ENCODE measurements at regions not wholly inside any gene's neighbourhood (a gene's known extent, or its start where the extent isn't known, plus 50 kb on each side); places are given as distances from the start of the nearest gene placed in this dataset.

DNA sequence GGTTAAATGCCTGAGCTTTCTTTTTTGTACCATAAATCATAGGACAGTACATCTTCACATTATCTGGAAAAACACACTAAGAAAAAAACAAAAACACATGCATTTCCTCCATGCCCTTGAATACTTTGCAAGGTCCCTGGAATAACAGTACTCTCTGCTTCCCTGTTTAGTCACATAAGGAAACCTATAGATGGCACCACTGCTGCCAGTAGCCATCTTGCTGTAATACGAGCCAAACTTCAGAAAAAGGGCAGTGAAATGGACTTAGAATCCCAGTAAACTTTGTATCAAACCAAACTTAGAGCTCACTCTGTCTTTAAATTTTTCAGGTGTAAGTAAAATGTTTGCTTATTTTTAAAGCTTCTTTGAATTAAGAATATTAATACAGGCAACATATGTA lies 435.5 kb downstream of the KCNJ2 start:
- H3K27me3 ChIP-seq (ENCODE audit: insufficient read depth, low read length): no peaks in the 10 kb centered on the region
- H3K9me2 ChIP-seq (ENCODE audit: low read depth, low read length): no peaks in the 10 kb centered on the region
- H3K9me3 ChIP-seq (ENCODE audit: low read length): no peaks in the 10 kb centered on the region
- no peak overlapping the region for H2AFZ ChIP-seq (ENCODE audit: low read length)
- no peaks in the 10 kb centered on the region for H3K36me3 ChIP-seq (ENCODE audit: insufficient read depth, low read length)
- H3K79me2 ChIP-seq (ENCODE audit: insufficient read depth, low read length): no peaks in the 10 kb centered on the region
- H3K4me1 ChIP-seq (ENCODE audit: insufficient read depth, low read length, severe bottlenecking): no peaks in the 10 kb centered on the region
- H4K20me1 ChIP-seq (ENCODE audit: insufficient read depth, low read length): no peaks in the 10 kb centered on the region; the same call in 1 of the 2 replicates
- H3K27ac ChIP-seq (ENCODE audit: low read depth, low read length, poor library complexity, severe bottlenecking): no peak overlapping the region
- H3F3A ChIP-seq (ENCODE audit: insufficient read depth, low read length): no peaks in the 10 kb centered on the region
- H3K4me2 ChIP-seq (ENCODE audit: low read length): no peak overlapping the region
- no peak overlapping the region for H3K4me3 ChIP-seq (ENCODE audit: low read depth, low read length, poor library complexity, severe bottlenecking)
- no peak for TF ChIP-seq EZH2 (IDR thresholded peaks at IDR 0.05; ENCODE audit: borderline replicate concordance, low read length)
- TF ChIP-seq, protein P1, sequence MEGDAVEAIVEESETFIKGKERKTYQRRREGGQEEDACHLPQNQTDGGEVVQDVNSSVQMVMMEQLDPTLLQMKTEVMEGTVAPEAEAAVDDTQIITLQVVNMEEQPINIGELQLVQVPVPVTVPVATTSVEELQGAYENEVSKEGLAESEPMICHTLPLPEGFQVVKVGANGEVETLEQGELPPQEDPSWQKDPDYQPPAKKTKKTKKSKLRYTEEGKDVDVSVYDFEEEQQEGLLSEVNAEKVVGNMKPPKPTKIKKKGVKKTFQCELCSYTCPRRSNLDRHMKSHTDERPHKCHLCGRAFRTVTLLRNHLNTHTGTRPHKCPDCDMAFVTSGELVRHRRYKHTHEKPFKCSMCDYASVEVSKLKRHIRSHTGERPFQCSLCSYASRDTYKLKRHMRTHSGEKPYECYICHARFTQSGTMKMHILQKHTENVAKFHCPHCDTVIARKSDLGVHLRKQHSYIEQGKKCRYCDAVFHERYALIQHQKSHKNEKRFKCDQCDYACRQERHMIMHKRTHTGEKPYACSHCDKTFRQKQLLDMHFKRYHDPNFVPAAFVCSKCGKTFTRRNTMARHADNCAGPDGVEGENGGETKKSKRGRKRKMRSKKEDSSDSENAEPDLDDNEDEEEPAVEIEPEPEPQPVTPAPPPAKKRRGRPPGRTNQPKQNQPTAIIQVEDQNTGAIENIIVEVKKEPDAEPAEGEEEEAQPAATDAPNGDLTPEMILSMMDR (IDR thresholded peaks at IDR 0.05; ENCODE audit: low read length): no peak
- no peak overlapping the region for H3K9ac ChIP-seq (ENCODE audit: low read length)

DNA sequence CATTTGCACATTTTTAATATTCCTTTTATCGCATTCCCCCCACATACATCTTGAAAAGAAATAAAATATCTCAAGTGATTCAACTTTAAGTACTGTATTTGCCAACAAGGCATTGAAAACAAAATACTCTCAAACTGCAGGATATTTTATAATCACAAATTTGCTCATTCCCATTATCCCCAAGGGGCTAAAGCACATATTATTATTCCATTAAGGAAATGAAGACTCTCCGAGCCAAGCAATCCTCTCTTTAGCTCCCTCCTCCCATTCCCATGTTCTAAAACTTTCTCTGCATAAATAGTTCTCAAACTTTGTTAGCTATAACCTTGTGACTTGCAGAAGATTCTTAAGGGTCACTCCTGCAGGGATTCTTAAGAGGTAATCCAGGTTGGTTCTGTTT lies 436.8 kb downstream of the KCNJ2 start:
- Histone ChIP-seq H3K79me2 (ENCODE audit: insufficient read depth, low read length) (no peaks in the 10 kb centered on the region), H3K9ac (ENCODE audit: low read length) (no peak overlapping the region), H2AFZ (ENCODE audit: low read length) (no peak overlapping the region), H3K27me3 (ENCODE audit: insufficient read depth, low read length) (no peaks in the 10 kb centered on the region), H3K36me3 (ENCODE audit: insufficient read depth, low read length) (no peaks in the 10 kb centered on the region), H4K20me1 (ENCODE audit: insufficient read depth, low read length) (no peaks in the 10 kb centered on the region; the same call in 1 of the 2 replicates), H3K4me3 (ENCODE audit: low read depth, low read length, poor library complexity, severe bottlenecking) (no peak overlapping the region), H3K9me2 (ENCODE audit: low read depth, low read length) (no peaks in the 10 kb centered on the region), H3K4me1 (ENCODE audit: insufficient read depth, low read length, severe bottlenecking) (no peaks in the 10 kb centered on the region), H3K27ac (ENCODE audit: low read depth, low read length, poor library complexity, severe bottlenecking) (no peak overlapping the region), H3K9me3 (ENCODE audit: low read length) (no peaks in the 10 kb centered on the region), H3K4me2 (ENCODE audit: low read length) (no peak overlapping the region), H3F3A (ENCODE audit: insufficient read depth, low read length) (no peaks in the 10 kb centered on the region)
- no peak for TF ChIP-seq EZH2 (IDR thresholded peaks at IDR 0.05; ENCODE audit: borderline replicate concordance, low read length)
- TF ChIP-seq, protein P1 (IDR thresholded peaks at IDR 0.05; ENCODE audit: low read length): no peak

- no peaks in the 10 kb centered on the region for H3K27me3 ChIP-seq (ENCODE audit: insufficient read depth, low read length)
- no peaks in the 10 kb centered on the region for H3K79me2 ChIP-seq (ENCODE audit: insufficient read depth, low read length)
- no peak overlapping the region for H3K27ac ChIP-seq (ENCODE audit: low read depth, low read length, poor library complexity, severe bottlenecking)
- H3K36me3 ChIP-seq (ENCODE audit: insufficient read depth, low read length): no peaks in the 10 kb centered on the region
- TF ChIP-seq EZH2 (IDR thresholded peaks at IDR 0.05; ENCODE audit: borderline replicate concordance, low read length): no peak
- TF ChIP-seq, protein P1 (IDR thresholded peaks at IDR 0.05; ENCODE audit: low read length): no peak
- no peak overlapping the region for H3K9ac ChIP-seq (ENCODE audit: low read length)
- no peak overlapping the region for H3K4me3 ChIP-seq (ENCODE audit: low read depth, low read length, poor library complexity, severe bottlenecking)
- H2AFZ ChIP-seq (ENCODE audit: low read length): no peak overlapping the region
- no peaks in the 10 kb centered on the region for H3K9me2 ChIP-seq (ENCODE audit: low read depth, low read length)
- no peaks in the 10 kb centered on the region for H3K9me3 ChIP-seq (ENCODE audit: low read length)
- H3K4me2 ChIP-seq (ENCODE audit: low read length): no peak overlapping the region
- no peaks in the 10 kb centered on the region for H3K4me1 ChIP-seq (ENCODE audit: insufficient read depth, low read length, severe bottlenecking)
- H4K20me1 ChIP-seq (ENCODE audit: insufficient read depth, low read length): no peaks in the 10 kb centered on the region; the same call in 1 of the 2 replicates
- no peaks in the 10 kb centered on the region for H3F3A ChIP-seq (ENCODE audit: insufficient read depth, low read length)
Measured at GRCh38 chr17:70608193-70608592, 438.9 kb downstream of the KCNJ2 start.

All from OCI-LY1 (cell line).